OCI-LY1 (cell line): ENCODE measurements at regions not wholly inside any gene's neighbourhood (a gene's known extent, or its start where the extent isn't known, plus 50 kb on each side); places are given as distances from the start of the nearest gene placed in this dataset.

Experiments
- CTCF ChIP-seq: fragments of 200-600 bp; sonication (generic), shearing (Covaris generic); IDR thresholded peaks from 2 replicates; pipeline ENCODE4 v1.5.1; 2017; ENCODE audit warnings: mild to moderate bottlenecking, antibody characterized with exemption, low read length, moderate library complexity, mixed read lengths
- EZH2 ChIP-seq: fragments of 200-600 bp; sonication (generic), shearing (Covaris generic); IDR thresholded peaks from 2 replicates; pipeline ENCODE4 v1.8.0; 2017; ENCODE audit warnings: borderline replicate concordance, mixed run types, mild to moderate bottlenecking, antibody characterized with exemption, low read length, moderate library complexity, mixed read lengths

- TF ChIP-seq EZH2 (no peak), CTCF (no peak)
These were observed 291.3 kb upstream of the PRDM1 start for GRCh38 chr6:105794870-105795269.
